ENCODE measurements at regions not wholly inside any gene's neighbourhood (a gene's known extent, or its start where the extent isn't known, plus 50 kb on each side); places are given as distances from the start of the nearest gene placed in this dataset.

DNA sequence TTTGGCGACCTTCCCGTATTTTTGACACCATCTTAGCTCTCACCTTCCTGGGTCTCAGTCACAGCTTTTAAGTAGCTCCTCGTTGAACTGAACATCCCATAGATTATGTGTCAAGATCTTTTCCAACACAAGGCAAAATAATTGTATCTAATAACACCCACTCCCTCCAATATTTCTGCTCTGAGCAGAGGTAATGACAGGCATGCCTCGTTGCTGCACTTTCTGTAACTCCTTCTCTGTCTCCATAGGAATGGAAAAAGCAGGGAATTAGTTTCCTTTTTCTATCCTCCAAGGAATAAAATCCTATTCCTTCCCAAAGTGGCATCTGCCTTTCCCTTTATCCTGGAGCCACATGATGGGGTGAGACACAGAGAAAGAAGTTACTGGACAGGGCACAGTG, 174.0 kb upstream of the CDH20 start:
- no peak overlapping the region for H3K27ac ChIP-seq (ENCODE audit: low read depth, low read length)
- TF ChIP-seq, protein P1, sequence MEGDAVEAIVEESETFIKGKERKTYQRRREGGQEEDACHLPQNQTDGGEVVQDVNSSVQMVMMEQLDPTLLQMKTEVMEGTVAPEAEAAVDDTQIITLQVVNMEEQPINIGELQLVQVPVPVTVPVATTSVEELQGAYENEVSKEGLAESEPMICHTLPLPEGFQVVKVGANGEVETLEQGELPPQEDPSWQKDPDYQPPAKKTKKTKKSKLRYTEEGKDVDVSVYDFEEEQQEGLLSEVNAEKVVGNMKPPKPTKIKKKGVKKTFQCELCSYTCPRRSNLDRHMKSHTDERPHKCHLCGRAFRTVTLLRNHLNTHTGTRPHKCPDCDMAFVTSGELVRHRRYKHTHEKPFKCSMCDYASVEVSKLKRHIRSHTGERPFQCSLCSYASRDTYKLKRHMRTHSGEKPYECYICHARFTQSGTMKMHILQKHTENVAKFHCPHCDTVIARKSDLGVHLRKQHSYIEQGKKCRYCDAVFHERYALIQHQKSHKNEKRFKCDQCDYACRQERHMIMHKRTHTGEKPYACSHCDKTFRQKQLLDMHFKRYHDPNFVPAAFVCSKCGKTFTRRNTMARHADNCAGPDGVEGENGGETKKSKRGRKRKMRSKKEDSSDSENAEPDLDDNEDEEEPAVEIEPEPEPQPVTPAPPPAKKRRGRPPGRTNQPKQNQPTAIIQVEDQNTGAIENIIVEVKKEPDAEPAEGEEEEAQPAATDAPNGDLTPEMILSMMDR (IDR thresholded peaks at IDR 0.05; ENCODE audit: low read depth, low read length): no peak
- ChIA-PET CTCF (no interaction called here), POLR2A (no interaction called here)
- no peak for DNase-seq (ENCODE audit: low read depth, low spot score)
- H3K9me3 ChIP-seq (ENCODE audit: control insufficient read depth, insufficient read depth, low read length): no peaks in the 10 kb centered on the region
- H3K4me3 ChIP-seq (ENCODE audit: low read depth, low read length): no peak overlapping the region
- H3K27me3 ChIP-seq (ENCODE audit: control insufficient read depth, insufficient read depth, low read length): no peaks in the 10 kb centered on the region

DNA sequence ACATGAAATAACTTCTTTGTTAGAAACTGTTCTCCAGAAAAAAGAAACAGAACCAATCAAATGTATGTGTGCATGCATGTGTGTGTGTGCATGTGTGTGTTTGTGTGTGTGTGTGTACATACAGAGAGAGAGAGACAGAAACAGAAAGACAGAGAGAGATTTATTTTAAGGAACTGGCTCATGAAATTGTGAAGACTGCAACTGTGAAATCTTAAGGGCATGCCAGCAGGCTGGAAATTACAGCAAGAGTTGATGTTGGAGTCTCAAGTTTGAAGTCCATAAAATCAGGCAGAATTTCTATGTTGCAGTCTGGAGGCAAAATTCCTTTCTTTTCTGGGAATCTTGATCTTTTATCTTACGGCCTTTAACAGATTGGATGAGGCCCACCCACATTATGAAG, 168.9 kb upstream of the CDH20 start:
- POLR2A ChIA-PET: no interaction called here
- CTCF ChIA-PET: no interaction called here
- no peak overlapping the region for H3K27ac ChIP-seq (ENCODE audit: low read depth, low read length)
- H3K27me3 ChIP-seq (ENCODE audit: control insufficient read depth, insufficient read depth, low read length): no peaks in the 10 kb centered on the region
- H3K9me3 ChIP-seq (ENCODE audit: control insufficient read depth, insufficient read depth, low read length): no peaks in the 10 kb centered on the region
- TF ChIP-seq, protein P1 (IDR thresholded peaks at IDR 0.05; ENCODE audit: low read depth, low read length): no peak
- no peak for DNase-seq (ENCODE audit: low read depth, low spot score)
- H3K4me3 ChIP-seq (ENCODE audit: low read depth, low read length): no peak overlapping the region

DNA sequence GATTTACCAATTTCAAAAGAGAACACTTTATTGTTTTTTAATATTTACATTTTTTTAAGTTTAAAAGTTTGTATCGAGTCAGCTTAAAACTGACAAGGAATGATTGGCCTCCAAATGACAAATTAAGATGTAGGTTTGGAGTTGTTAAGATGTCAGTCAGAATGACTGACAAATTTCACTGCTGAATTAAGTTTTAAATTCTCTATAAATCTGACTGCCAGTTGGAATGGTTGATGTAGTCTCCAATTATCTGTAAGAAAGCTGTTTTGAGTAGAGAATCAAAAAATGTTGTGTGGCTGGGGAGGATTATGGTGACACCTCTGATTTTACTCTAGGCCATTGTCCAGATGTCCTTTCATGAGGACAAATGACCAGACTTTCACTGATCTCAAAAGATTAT, 165.3 kb upstream of the CDH20 start:
- no peaks in the 10 kb centered on the region for H3K9me3 ChIP-seq (ENCODE audit: control insufficient read depth, insufficient read depth, low read length)
- ChIA-PET CTCF (no interaction called here), POLR2A (no interaction called here)
- TF ChIP-seq, protein P1 (IDR thresholded peaks at IDR 0.05; ENCODE audit: low read depth, low read length): no peak
- H3K4me3 ChIP-seq (ENCODE audit: low read depth, low read length): no peak overlapping the region
- H3K27ac ChIP-seq (ENCODE audit: low read depth, low read length): no peak overlapping the region
- H3K27me3 ChIP-seq (ENCODE audit: control insufficient read depth, insufficient read depth, low read length): no peaks in the 10 kb centered on the region
- no peak for DNase-seq (ENCODE audit: low read depth, low spot score)

DNA sequence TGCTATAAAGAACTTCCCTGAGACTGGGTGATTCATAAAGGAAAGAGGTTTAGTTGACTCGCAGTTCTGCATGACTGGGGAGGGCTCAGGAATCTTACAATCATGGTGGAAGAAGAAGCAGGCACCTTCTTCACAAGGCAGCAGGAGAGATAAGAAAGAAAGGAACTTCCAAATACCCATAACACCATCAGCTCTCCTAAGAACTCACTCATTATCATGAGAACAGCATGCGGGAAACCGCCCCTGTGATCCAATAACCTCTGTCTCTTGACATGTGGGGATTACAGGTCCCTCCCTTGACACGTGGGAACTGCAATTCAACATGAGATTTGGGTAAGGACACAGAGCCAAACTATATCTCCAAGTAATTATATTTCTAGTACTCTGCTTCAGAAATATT, 163.8 kb upstream of the CDH20 start:
- Histone ChIP-seq H3K9me3 (ENCODE audit: control insufficient read depth, insufficient read depth, low read length) (no peaks in the 10 kb centered on the region), H3K4me3 (ENCODE audit: low read depth, low read length) (no peak overlapping the region), H3K27ac (ENCODE audit: low read depth, low read length) (no peak overlapping the region), H3K27me3 (ENCODE audit: control insufficient read depth, insufficient read depth, low read length) (no peaks in the 10 kb centered on the region)
- TF ChIP-seq, protein P1 (IDR thresholded peaks at IDR 0.05; ENCODE audit: low read depth, low read length): no peak
- CTCF ChIA-PET: no interaction called here
- POLR2A ChIA-PET: no interaction called here
- no peak for DNase-seq (ENCODE audit: low read depth, low spot score)

DNA sequence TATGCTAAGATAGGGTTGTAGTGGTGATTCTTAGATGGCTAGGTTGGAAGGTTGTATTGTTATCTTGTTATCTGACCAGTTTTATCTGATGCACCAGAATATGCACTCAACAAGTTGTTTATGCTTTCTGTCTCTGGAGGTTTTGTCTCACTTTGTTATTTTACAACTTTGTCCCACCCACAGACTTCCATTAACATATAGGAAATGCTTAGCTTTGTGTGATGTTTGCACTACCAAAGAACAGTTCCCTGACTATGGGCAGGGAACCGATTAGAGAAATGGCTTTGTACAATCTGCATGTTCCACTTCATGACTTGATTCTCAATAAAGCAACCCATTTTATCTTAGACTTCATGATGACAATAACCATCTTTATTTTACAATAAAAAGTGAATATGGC, 160.6 kb upstream of the CDH20 start:
- H3K4me3 ChIP-seq (ENCODE audit: low read depth, low read length): no peak overlapping the region
- H3K9me3 ChIP-seq (ENCODE audit: control insufficient read depth, insufficient read depth, low read length): no peaks in the 10 kb centered on the region
- H3K27me3 ChIP-seq (ENCODE audit: control insufficient read depth, insufficient read depth, low read length): no peaks in the 10 kb centered on the region
- TF ChIP-seq, protein P1 (IDR thresholded peaks at IDR 0.05; ENCODE audit: low read depth, low read length): no peak
- ChIA-PET POLR2A (no interaction called here), CTCF (no interaction called here)
- H3K27ac ChIP-seq (ENCODE audit: low read depth, low read length): no peak overlapping the region
- DNase-seq (ENCODE audit: low read depth, low spot score): no peak

Measured in AG04450 (cell line).